Tibial nerve (tissue), 3 donors: ENCODE measurements at regions not wholly inside any gene's neighbourhood (a gene's known extent, or its start where the extent isn't known, plus 50 kb on each side); places are given as distances from the start of the nearest gene placed in this dataset.

Experiments
- POLR2A ChIP-seq, 2 donors: fragments of 450-650 bp; IDR thresholded peaks; one replicate each; pipeline ENCODE4 v1.6.1; 2017; ENCODE audit warnings: antibody characterized with exemption in 2 of 2, mild to moderate bottlenecking in 2 of 2, moderate library complexity in 2 of 2
- TF ChIP-seq, protein P1 (sequence below), 5 experiments: fragments of 200-600 bp in 3 of 5; fragments of 450-650 bp in 2 of 5; sonication (generic) in 3 of 5; IDR thresholded peaks; one replicate each; pipeline ENCODE4 v1.5.1; 2016 to 2019; ENCODE audit warnings: antibody characterized with exemption in 5 of 5, mild to moderate bottlenecking in 3 of 5, moderate library complexity in 2 of 5

DNA sequence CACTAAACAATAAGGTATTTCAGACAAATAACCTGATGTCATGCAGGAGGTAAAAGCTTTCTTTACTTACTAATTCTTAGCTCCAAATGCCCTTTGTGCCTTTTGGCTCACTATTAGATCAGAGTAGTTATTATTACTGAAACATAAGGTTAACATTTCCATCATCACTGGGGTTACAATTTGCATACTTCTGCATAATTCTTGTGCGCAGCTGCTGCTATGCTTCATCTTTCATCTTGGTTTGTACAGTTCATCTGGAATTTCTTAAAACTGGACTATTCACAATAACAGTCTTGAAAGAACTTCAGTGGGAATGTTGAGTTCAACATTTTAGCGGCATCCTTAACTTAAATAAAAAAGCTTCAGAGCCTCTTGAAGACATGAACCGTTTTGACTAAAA, 383.2 kb upstream of the ADAMTS9 start:
- no peak for TF ChIP-seq POLR2A (IDR thresholded peaks at IDR 0.05)
- TF ChIP-seq, protein P1, sequence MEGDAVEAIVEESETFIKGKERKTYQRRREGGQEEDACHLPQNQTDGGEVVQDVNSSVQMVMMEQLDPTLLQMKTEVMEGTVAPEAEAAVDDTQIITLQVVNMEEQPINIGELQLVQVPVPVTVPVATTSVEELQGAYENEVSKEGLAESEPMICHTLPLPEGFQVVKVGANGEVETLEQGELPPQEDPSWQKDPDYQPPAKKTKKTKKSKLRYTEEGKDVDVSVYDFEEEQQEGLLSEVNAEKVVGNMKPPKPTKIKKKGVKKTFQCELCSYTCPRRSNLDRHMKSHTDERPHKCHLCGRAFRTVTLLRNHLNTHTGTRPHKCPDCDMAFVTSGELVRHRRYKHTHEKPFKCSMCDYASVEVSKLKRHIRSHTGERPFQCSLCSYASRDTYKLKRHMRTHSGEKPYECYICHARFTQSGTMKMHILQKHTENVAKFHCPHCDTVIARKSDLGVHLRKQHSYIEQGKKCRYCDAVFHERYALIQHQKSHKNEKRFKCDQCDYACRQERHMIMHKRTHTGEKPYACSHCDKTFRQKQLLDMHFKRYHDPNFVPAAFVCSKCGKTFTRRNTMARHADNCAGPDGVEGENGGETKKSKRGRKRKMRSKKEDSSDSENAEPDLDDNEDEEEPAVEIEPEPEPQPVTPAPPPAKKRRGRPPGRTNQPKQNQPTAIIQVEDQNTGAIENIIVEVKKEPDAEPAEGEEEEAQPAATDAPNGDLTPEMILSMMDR (IDR thresholded peaks at IDR 0.05) = no peak
